Astrocyte of the hippocampus (primary cell): ENCODE measurements at regions not wholly inside any gene's neighbourhood (a gene's known extent, or its start where the extent isn't known, plus 50 kb on each side); places are given as distances from the start of the nearest gene placed in this dataset.

ENCODE experiments used
- DNase-seq: peaks from one replicate; pipeline ENCODE4 v3.0.0; 2011; ENCODE audit warnings: low read depth, low spot score

GRCh38 chr4:180462116-180462515 is 1781.1 kb upstream of the TENM3 start:
- no peak for DNase-seq

DNA sequence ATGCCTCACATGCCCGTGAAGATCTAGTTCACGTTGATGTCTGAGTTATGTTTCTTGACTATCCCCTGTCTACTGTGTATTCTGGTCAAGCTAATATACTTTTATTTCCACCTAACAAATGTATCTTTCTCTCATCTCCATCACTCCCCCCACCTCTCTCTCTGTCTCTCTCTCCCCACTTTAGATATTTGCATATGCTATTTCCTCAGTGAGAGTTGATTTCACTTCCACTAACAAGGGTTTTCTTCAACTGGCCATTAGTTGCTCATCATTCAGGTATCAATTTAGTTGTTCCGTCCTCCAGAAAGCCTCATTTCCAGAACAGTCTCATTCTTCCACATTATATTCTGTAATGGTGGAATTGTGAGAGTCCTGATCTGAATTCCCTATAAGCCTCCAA is 1777.8 kb upstream of the TENM3 start:
- DNase-seq: no peak

- DNase-seq: no peak
Measured at GRCh38 chr4:180483036-180483435, 1760.2 kb upstream of the TENM3 start.

DNA sequence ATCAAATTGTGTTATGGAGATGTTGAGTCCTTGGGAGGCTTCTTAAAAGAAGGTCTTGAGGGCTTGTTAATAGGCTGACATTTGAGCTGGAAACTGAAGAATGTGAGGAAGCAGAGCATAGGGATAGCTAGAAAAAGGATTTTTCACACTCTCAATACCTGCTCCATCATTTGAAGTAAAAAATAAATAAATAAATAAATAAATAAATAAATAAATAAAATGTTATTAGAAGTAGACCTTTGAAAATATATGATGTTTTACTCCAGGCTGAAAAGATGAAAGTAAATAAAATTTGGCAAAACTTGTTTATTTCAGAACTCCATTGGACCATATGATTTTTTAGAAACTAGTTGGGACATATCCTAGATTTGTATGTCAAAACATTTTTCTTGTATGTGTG is 1757.8 kb upstream of the TENM3 start:
- no peak for DNase-seq

DNA sequence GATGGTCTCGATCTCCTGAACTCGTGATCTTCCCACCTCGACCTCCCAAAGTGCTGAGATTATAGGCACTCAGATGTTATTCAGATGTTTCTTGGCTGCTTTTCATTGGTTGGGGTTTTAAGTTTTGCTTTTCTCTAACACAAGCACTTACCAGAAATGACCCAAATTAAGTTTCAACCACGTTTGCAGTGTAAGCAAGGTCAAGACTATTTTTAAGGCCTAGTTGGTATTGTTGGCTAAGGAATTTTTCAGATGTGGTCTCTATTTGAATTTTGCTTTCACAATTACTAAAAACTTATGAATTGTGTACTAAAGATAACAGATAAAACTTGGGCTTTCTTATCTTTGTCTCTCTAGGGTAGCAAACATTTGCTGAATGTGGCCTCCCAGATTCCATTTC is 1756.9 kb upstream of the TENM3 start:
- DNase-seq: no peak

- no peak for DNase-seq
Measured at GRCh38 chr4:180489787-180490186, 1753.4 kb upstream of the TENM3 start.

DNA sequence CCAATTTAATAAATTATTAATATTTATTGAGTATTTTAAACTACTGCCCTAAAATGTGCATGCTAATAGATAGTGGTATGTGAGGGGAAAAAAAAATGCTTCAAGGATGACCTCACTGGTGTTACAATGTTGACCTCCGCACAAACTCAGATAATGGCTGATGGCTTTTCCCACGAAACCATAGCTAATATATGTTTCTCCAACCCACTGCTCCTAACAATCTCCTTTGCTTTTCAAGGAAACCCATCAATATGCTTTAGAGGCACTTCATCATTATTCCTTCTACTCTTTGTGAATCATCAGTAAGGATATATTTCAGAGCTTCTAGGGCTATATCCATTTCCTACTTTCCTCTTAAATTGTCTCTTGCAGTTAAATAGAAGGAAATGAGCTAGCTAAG is 1752.0 kb upstream of the TENM3 start:
- no peak for DNase-seq

DNA sequence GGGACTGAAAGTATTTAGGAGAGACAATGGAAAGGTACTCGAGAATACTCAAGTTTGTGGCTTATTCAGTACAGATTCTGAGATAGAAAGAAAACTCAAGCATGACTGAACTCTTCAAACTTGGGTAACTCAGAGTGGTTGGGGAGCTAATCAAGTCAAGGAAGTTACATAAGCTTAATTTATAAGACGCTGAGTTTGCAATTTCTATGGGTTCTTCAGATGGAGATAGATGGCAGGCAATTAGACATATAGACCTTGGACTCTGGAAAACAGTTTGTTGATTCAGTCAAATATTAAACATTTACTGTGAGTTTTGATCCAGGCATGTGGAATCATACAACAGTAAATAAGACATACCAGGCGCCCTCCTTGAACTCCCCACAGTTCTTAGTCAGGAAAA is 1749.9 kb upstream of the TENM3 start:
- no peak for DNase-seq

DNA sequence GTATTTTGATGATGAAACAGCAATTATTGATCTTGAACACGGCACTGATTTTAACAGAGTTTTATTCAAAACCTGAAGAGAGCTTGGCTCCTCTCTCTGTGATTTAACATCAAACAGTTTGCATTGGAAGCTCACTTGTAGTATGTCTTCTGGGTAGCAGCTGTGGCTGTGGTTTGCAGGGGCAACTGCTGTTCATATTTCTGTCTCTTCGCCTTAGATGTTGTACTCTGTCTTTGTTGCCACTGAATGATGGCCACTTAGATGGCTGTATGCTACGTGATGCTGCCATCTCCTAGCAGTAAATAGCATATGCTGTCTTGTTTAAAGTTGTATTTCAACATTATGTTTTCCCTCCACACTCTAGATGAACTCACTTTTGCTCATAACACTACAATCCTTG is 1743.0 kb upstream of the TENM3 start:
- DNase-seq: no peak

GRCh38 chr4:180512801-180513475 is 1730.3 kb upstream of the TENM3 start:
- DNase-seq: no peak

DNA sequence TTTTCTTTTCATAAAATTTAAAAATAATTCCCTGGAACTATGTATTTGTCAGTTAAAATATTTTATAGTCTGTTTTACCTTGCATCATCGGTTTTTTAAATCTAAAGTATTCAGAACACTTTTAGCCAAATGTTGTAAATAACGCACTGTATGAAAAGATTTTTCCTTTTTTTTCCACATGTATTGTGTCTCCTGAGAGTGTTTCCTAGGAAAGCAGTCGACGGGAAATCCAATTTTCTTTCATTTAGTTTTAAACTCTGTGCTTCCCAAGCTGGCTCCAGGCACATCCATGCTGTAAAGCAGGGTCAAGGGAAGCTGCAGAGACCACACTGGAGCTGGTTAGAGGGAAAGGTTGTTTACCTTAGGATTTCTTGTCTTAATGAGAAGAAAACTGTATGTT is 1724.3 kb upstream of the TENM3 start:
- DNase-seq: peak; percentile 13

- peak; percentile 54 for DNase-seq
Measured at GRCh38 chr4:180521181-180521580, 1722.0 kb upstream of the TENM3 start.

DNA sequence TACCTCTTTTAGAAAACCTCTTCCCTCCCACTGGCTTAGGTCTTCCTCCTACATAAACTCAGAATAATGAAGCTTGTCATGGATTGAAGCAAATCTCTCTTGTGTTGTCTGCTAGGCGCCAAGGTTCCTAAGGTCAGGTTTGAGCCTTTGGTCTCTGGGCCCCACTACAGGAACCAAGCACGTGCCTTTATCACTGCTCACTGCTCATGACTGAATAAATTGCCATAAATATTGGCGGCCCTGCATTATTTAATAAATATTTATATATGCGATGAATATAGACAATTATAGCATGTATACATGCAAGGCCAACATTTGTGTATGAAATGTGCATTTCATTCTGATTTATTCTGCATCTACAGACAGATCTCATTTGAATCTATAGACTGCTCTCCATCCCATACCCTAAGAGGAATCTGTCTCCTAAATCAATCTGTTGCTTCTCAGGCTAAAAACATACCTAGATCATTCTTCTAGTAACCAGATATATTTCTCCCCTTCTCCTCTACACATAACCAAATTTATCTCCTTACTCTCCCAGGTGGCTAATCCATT is 1717.6 kb upstream of the TENM3 start:
- no peak for DNase-seq

DNA sequence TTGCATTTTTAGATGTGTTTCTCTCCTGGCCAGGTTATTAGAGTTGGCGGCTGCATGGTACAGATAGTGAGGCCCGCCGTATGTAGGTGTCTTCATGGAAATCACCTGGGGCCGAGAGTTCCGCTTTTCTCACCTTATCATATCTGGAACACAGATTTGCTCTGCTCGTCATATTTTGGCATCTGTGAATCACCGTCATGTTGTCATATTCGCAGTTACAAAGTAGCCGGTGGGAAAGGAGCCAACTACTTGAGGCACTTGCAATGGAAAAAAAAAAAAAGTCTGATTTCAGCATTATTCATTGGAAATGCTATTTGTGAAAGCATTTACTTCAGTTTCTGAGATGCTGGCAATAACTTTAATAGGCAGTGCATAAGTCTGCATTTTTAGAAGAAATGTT is 1715.2 kb upstream of the TENM3 start:
- DNase-seq: no peak

DNA sequence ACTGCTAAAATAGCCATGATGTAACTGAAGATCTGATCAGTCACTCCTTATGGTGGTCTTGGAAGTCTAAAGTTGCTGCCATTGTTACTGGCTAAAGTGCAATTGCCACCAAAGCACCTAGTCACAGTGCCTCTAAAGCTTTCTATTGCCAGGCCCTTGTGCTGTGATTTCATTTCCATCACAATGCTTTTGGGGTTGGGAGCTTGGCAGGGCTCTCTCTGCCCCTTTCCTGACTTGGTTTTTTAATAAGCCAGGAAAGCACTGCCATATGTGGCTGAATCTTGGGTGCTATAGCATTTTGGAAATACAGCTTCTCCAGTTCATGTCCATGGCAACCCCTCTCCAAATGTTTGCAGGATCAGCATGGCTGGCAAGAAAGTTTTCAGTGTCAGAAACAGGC is 1712.4 kb upstream of the TENM3 start:
- DNase-seq: peak; percentile 17

DNA sequence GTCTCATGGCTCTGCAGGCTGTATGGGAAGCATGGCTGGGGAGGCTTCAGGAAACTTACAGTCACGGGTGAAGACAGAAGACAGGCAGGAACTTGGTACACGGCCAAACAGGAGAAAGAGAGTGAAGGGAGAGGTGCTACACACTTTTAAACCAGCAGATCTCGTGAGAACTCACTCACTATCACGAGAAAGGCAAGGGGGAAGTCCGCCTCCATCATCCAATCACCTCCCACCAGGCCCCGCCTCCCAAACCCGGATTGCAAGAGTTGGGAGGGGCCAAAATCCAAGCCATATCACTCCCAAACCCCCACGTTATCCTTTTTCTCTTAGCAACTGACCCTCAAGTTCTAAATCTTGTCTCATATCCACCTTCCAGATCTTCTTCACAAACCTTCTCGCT is 1710.5 kb upstream of the TENM3 start:
- DNase-seq: no peak

- DNase-seq: no peak
Measured at GRCh38 chr4:180538384-180539057, 1704.7 kb upstream of the TENM3 start.

- DNase-seq: no peak
Measured at GRCh38 chr4:180539284-180539683, 1703.9 kb upstream of the TENM3 start.

DNA sequence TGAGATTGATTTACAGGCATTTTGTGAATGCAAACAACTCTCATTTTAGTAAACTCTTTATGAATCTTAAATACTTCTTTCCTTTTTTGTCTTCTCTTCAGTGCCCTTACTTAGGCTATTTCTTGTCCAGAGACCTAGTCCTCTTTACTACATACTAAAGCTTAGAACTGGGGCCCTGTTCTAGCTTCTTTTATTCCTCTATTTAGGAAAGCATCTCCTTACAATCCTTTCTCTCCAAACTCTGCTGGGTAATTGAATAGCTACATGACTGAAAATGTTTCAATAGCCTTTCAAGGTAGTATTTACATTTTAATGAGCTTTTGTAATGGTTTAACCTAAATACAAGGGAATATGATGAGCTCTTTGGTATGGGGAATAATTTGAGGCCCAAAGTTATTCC is 1701.5 kb upstream of the TENM3 start:
- DNase-seq: no peak

- peak; percentile 96 for DNase-seq
Measured at GRCh38 chr4:180542445-180543100, 1700.6 kb upstream of the TENM3 start.

DNA sequence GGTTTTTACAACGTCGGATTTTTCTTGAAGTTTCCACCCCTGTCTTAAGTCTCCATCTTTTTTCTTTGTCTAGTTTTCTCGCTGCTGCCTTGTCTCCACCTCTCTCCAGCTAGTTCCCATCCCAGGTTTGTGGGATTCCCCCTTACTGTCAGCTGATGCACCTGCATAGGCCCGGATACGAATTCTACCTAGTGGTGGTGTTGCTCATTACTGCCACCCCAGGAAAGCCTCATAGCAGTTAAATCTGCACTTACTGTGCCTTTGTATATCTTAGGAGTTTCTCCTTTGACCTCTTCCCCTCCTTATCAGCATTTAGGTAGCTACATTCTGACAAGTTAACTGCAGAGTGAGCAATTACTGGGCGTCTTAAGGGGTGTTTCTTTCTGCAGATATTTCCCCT is 1693.1 kb upstream of the TENM3 start:
- no peak for DNase-seq

- no peak for DNase-seq
Measured at GRCh38 chr4:180557348-180557747, 1685.9 kb upstream of the TENM3 start.

- DNase-seq: no peak
Measured at GRCh38 chr4:180557950-180558349, 1685.3 kb upstream of the TENM3 start.
